GM18508 (cell line): ENCODE measurements at regions not wholly inside any gene's neighbourhood (a gene's known extent, or its start where the extent isn't known, plus 50 kb on each side); places are given as distances from the start of the nearest gene placed in this dataset.

Source experiments
- ATAC-seq: cut with Tn5 transposase; IDR thresholded peaks from one replicate; pipeline ENCODE4 v1.9.1; 2021; ENCODE audit warnings: moderate number of reproducible peaks; ENCODE audit not compliant: insufficient read depth, unreplicated experiment

DNA sequence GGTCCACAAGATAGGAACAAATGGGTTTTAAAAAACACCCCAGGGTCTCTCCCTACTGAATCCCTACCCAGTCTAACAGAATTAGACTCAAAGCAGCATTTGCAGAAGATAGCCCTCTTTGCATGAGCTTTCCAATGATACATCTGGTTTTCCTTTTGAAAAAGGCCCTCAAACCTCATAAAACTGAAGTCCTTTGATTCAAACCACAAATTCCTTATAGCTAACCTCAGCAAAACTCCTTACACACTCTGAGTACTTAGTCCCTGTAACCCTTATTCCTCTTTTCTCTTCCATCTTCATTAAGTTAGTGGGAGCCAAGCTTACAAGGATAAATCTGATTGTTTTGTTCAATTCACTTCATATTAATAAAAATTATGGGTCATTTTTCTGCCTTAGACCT, 90.5 kb upstream of the TNC start:
- no peak for ATAC-seq

DNA sequence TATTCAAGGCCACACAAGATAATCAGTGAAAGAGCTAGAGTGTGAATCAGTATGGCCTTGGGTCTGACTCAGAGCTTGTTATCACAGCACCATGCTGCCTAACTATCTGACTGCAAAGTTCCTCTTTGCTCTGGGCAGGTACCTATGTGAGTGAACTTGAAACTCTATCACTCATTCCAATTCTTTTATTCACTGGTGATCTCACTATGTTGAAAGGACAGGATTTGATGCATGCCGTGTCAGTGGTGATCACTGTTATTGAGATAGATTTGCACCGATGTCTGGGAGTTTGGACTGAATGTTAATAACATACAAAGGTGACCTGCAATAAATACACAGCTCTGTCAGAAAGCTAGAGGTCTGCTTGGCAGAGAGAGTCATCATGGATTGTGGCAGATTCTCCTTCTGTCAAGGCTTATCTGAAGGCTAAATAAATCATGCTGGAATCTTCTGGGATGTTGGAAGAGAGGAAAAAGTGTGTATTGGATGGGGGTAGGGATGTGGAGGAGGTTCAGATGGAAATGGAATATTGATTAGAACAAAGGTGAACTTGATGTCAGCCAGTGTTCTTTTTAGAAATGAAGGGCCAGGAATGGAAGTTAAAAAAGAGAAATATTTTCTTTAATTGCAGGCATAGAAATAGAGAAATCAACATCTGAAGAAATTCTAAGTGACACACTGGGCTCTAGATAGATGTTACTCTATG, 91.8 kb upstream of the TNC start:
- peak; percentile 58 for ATAC-seq

DNA sequence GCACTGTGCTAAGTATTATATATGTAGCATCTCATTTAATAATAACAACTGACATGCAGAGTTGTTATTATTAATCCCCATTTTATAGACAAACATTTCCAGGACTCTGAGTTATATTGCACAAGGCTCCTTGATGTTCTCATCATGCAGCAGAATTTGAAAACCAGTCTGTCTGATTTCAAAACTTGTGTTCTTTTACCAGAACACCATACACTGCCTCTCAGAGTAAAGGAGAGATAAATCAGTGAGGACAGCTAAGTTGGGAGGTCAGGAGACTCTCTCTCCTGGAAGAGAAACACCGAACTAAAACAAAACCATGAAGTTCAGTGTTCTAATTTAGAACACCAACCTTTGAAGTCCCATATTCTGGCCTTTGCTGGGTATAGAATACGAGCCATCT, 92.7 kb upstream of the TNC start:
- ATAC-seq: no peak

DNA sequence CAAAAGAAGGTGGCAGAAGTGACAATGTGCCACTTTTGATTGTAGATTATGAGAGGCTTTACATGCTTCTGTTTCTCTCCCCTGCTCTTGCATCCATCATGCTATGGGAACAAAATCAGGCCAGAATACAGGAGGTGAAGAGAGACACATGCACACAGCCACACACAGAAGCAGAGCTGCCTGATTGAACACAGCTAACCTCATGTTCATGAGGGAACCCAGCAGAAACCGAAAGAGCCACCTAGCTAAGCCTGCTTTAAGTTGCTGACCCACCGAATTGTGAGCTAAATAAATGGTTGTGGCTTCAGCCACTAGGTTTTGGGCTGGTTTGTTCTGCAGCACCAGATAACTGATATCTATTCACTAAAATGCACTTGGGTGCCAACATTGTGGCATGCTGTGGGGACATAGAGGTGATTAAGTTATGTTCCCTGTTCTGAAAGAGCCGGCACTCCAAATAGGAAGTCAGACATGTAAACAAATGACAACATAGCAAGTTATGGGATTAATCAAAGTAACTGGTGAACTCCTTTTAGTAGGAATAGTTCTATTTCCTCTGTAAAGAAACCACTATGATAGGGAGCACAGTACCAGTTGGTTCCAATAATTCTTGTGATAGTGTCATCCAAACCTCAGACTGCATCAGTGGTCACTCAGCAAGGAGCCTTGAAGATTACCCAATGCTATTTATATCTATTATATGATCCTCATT, 93.6 kb upstream of the TNC start:
- peak; percentile 55 for ATAC-seq

DNA sequence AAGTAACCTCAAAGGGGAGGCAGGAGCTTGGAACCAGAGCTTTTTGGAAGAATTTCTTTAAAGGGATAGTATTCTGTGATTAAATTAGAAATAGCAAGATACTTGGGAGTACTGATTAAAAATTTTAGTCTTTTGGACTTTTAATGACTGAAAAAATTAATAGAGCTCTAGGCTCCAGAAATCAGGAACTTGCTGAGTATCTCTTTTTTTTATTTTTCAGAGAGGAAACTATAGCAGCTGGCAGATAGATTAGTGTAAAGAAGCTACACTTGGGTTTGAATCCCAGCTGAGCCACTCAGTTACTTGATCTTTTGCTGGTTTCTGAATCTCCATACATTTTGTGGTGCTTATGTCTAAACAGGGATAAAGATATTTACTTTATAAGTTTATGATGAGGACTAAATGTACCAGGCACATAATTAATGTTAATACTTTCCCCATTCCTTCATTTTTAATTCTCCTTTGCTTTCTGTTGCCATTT, 94.2 kb upstream of the TNC start:
- no peak for ATAC-seq

DNA sequence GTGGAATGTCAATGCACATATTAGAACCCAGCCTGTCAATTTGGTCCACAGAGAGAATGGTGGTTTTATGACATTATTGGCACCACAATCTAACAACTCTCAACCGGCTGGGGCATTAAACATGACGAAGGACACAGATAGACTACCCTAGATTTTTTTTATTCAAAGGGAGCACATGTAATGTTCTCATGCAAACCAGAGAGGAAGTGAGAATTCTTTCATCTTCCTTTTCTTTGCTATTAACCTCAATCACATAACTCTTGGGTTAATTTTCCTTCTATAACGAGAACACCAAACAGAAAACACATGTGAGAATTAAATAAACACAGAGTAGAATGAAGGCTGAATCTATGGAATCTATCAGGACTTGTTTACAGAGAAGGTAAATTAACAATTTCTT, 94.9 kb upstream of the TNC start:
- ATAC-seq: no peak

DNA sequence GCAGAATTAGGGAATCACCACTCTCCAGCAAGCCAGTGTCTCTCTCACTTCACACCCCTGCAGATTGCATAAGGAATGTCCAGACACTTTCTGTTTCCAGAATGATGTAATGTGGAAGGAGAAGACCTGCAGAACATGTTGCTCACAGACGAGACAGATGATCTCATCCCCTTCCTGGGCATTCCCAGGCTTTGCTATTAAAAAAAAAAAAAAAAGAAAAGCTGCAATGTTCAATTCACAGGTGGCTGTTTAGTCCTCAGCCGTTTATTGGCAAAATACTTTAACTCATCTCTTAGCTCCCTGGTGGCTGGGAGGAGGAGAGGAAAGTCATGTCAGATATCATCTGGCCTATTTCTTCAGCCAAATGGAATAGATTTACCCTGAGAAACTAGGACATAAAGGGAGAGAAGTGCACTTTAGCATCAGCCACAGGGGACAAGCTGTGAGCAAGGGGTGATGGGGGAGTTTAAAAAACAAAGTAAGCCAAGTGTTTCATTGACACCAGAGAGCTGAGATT, 95.9 kb upstream of the TNC start:
- ATAC-seq: no peak

DNA sequence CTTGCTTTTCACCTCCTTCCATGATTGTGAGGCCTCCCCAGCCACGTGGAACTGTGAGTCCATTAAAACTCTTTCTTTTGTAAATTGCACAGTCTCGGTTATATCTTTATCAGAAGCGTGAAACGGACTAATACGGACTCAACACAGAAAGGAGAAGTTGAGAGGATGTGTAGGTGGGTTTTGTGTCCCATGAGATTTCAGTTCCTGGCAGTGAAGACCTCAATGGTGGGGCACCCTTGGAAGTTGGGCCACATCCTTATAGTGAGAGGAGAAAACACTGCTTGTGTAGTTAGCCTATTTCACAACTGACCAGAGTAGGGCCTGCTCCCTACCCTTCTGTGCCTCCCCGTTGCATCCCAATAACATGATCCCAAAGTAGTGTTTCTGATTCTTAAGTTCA, 98.9 kb upstream of the TNC start:
- no peak for ATAC-seq

DNA sequence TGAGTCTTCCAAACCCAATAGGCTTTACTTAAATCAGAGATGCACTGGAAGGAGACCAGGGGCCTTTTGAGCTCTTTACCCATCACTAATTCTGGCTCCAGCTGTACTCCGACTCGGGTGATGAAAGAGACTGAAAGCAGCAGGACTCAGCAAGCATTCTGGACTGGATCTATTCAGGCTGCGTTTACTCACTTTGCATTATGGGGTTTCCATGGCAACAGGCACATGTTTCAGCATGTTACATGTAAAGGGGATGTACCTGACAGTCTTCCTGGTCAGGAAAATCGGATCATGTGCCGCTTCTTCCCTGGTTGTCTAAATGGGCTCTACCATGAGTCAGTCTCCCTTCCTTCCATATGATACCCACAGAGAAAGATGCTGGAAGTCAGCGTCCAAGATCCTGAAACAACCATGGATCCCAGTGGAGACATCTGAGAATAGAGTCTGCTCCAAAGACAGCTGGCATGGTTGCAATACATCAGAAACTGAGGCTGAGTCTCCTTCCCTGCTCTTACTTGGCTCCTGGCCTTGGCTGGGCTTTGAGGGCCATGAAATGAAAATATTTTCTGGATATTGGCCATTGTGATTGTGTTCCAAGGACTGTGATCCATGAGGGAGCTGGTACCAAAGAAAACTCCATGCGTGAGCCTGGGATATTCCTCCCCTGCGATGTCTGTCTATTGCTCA, 102.5 kb upstream of the TNC start:
- no peak for ATAC-seq

DNA sequence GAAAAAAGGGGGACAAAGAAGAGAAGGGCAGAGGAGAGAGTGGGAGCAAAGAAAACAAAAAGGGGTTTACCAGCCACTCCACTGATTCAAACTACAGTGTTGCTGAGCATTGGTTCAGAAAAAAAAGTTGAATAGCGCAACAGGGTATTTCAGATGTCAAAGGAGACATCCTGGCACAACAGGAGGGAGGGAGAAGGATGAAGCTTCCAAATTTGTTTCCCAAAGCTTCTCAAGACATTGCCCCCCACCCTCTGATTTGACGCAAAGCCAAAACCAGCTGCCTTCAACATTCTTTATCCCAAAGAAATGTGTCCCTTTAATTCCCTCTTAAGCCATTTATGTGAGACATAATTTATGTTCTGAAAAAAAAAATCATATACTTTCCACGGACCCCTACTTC, 105.5 kb upstream of the TNC start:
- ATAC-seq: no peak

DNA sequence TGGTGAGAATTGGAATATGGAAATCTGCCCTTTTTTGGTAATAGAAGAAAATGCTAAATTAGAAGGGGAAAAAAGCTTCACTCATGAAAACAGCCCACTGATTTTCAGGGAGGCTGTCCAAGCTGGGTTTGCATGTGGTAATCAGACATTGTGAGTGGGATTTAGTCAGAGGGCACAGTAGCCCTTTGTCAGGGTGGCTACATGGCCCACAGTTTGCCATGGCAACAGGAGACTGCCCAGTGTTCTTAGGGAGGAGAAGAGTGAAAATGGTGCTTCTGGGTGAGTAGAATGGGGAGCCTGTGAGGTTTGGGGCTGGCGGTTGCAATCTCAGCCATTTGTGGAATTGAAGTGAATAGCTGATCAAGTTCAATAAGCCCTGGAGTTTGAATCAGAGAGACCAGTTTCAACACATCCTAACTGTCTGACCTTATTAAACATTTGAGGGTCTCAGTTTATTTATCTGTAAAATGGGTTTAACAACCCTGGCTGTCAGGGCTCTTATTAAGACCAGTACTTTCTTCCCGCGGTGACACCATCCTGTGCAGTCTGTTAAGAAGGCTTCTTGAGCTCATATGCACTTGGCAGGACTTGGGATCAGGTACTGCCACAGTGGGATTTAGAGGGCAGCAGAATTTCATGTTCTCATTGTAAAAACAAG, 107.6 kb upstream of the TNC start:
- ATAC-seq: no peak

DNA sequence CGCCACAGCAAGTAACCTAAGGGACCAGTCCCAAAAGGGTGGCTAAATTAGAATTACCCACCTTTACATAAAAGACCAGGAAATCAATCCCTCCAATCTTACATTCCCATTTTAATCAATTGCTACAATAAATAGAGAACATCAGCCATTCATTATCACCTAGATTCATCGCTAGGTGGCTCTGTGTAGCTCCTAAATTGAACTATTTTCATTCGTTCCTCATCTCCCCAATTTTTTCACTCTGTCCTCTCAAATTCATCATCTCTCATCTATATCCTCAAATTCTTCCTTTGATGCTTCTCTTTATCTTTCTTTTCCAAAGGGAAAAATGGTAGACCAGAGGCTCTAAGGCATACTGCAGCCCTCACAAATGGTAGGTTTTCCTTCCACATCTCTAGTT, 108.2 kb upstream of the TNC start:
- no peak for ATAC-seq

DNA sequence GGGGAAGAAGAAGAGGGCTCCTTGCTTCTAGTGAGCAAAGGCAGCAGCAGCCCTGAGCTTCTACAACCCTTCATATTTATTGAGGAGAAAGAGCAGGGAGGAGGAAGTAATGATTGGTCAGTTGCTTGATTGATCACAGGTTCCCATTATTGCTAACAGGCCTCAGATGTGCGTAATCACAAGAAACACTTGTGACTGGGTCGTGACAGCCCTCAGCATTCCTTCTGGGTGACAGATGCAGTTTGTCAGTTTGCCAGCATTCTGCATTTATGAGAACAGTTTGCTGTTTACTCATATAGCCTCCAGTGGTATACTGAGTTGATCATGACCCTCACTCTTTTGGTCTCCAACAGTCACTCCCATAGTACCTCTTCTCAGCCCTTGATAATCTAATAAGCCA, 111.5 kb upstream of the TNC start:
- ATAC-seq: no peak

DNA sequence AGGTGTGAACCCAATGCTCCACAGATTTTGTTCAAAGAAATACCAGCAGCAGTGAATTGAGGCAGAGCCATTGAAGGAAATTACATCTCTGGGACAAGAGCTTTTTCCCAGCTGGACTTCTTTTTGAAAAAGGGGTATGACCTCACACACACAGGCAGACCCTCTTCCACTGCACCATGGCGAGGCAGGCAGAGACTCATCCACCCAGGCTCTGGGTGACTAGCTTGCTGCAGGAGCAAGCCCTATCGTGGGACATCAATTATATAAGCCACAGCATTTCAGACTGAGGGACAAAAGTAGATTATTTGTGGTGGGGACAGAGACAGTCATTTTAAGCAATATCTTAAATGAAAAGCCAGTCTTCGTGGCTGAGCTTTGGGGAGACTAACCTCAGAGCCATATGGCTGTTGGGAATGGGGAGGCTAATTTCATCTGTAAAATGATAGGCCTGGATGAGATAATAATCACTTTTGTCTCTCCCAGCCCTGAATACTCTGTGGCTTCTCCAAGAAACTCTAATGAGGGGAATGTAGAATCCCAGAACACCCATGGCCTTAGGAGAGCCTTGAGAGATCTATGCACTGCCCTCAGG, 113.1 kb upstream of the TNC start:
- no peak for ATAC-seq

DNA sequence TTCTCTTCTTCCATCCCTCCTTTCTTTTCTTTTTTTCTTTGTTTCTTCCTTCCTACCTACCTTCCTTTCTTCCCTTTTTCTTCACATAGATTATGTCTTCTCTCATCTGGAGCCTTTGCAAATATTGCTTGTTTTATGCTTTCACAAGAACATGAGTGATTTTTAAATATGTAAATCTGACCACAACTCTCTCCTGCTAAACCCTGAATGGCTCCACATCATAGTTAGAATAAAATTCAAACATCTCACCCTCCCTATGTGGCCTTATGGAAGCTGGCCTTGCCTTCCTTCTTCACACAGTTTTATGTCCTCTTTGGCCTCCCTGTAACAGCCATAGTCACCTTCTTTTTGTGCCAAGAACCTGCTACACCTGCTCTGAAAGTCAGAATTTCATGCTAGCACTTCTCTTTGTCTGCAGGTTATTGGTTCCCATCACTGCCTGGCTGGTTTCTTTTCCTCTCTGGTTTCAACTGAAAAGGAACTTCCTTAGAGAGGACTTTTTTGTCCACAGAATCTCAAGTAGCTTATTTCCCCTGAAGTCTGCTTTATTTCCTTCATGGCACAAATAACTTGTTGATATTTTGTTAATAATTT, 114.3 kb upstream of the TNC start:
- no peak for ATAC-seq

DNA sequence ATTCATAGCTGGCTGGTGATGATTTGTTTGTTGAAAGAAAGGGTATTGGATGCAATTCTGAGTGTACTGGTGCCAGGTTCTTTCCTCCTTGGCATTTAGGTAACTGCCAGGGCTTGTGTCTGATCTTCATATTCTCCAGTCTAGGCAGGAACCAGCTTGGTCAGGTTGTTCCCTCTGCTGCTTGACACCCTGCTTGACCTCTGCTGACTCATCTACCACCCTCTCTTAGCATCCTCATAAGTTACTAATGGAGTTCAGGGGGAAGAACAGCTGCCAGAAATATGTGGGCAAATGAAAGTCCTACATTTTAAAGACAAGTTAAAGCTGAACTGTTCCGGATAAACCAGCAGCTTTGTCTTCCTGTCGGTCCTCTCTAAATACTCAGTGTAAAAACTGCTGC, 116.1 kb upstream of the TNC start:
- ATAC-seq: peak; percentile 92

DNA sequence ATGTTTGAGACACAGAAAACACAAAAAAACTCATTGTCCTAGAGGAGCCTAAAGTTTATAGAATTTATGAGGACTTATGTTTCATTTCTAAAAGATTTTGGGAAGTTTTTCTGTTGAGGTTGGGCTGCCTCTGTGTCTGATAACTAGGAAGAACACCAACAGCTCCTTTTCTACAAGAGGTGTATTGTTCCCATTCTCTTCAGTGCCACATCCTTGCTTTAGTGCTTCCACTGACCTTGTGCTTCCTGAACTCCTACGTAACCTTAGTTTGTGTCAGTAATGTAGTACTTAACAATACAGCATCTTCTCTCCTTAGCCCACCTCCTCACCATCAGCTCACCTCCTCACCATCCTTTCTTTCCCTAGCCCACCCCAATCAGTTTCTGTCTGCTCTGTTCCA, 117.3 kb upstream of the TNC start:
- ATAC-seq: no peak

DNA sequence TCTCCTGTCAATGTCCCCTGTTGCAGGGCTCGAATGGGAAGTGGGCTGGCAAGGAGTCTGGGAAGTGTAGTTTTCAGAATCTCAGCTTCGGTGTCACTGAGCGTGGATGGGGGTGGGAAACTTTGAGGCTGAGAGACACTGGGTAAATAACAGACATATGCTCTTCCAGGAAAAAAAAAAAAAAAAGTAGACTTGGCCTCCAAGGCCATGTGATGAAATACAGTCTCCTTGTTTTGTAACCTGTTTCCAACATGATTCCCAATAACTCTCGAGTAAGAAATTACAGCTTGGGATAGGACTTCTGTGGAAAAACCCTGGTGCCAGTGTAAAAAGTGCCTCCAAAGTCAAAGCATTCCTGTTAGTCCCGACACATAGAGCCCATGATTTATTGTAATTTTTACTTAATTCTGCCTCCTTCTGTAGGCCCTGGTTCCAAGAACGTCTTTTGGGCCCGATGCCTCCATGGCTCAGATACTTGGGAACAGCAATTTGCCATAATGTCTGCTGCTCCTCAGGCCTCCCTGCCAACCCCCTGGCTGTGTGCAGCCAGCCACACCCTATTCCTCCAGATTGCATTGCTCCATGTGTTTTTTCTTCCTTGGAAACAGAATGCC, 119.5 kb upstream of the TNC start:
- ATAC-seq: no peak

DNA sequence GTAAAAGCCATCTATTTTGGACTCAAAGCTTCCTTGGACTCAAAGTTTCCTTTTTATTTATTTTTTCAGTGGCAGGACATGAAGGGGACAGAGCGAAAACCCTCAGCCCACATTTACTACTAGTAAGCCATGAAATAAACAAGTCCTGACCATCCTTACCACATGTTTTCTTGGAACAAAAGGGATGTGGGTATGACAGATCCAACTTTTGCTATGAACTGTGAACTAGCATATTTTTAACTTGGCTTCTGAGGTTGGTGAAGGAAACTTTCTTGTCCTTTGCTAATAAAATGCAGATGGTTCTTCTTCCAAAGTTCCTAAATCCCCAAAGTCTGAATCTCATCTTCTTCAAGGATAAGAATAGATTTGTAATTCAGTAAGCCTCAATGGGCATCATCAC, 122.7 kb upstream of the TNC start:
- no peak for ATAC-seq

DNA sequence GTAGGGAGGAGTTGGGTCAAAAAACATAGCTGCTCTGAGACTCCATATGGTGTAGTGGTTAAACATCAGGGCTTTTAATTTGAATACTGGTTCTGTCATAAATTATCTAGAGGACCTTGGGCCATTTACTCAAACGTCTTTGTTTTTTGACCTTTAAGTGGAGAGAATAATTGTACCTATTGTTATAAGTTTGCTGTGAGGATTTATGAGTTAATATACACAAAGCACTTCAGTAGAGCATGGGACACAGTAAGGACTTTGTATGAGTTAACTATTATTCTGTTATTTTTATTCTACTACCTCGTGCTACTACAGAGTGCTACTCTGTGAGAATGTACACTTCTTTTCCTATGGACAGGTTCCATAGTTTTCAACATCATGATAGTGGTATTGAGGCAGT, 123.7 kb upstream of the TNC start:
- no peak for ATAC-seq
